Astrocyte (in vitro differentiated cells and primary cell): ENCODE measurements at regions not wholly inside any gene's neighbourhood (a gene's known extent, or its start where the extent isn't known, plus 50 kb on each side); places are given as distances from the start of the nearest gene placed in this dataset.

Experiments used
- EZH2 ChIP-seq: IDR thresholded peaks from 2 replicates; pipeline ENCODE4 v1.6.1; 2012; ENCODE audit warnings: mild to moderate bottlenecking, low read length, inconsistent platforms; ENCODE audit not compliant: insufficient read depth
- TF ChIP-seq, protein P1 (sequence below): IDR thresholded peaks from 2 replicates; pipeline ENCODE4 v1.5.1; 2011; ENCODE audit warnings: low read depth, mild to moderate bottlenecking, inconsistent platforms, low read length, moderate library complexity; ENCODE audit not compliant: insufficient read depth

DNA sequence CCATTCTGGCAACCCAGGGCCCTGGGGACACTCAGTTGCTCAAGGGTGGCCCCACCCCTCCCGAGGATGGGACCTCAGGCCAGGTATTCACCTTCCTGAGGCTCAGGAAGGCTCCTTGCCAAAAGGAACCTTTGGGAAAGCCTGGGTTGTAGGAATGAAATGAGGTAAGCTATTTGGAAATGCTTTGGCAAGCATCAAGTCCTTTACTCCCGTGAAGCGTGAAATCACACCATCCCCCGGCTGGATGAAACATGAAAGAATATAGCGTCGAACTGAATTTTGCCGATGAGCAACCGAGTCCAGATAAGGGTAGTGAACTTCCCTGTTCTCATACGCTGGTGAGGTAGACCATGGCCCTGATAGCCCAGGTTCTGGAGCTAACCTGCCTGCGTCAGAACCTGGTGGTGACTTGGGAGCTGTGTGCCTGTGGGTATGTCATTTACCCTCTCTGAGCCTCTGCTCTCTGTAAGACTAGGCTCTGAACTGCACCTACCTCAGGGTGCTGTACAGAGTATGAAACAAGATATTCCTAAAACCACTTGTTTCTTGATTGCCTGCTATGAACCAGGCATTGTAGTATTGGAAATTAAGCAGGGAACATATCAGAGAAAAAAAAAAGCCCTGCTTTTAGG is 105.3 kb upstream of the BOD1 start:
- TF ChIP-seq, protein P1, sequence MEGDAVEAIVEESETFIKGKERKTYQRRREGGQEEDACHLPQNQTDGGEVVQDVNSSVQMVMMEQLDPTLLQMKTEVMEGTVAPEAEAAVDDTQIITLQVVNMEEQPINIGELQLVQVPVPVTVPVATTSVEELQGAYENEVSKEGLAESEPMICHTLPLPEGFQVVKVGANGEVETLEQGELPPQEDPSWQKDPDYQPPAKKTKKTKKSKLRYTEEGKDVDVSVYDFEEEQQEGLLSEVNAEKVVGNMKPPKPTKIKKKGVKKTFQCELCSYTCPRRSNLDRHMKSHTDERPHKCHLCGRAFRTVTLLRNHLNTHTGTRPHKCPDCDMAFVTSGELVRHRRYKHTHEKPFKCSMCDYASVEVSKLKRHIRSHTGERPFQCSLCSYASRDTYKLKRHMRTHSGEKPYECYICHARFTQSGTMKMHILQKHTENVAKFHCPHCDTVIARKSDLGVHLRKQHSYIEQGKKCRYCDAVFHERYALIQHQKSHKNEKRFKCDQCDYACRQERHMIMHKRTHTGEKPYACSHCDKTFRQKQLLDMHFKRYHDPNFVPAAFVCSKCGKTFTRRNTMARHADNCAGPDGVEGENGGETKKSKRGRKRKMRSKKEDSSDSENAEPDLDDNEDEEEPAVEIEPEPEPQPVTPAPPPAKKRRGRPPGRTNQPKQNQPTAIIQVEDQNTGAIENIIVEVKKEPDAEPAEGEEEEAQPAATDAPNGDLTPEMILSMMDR: no peak
- TF ChIP-seq EZH2: no peak
